8988T (cell line): ENCODE measurements at regions not wholly inside any gene's neighbourhood (a gene's known extent, or its start where the extent isn't known, plus 50 kb on each side); places are given as distances from the start of the nearest gene placed in this dataset.

ENCODE experiments used
- DNase-seq: peaks from one replicate; pipeline ENCODE4 v3.0.0; 2011

GRCh38 chr12:92528586-92528985 is 174.2 kb upstream of the PLEKHG7 start:
- DNase-seq: no peak

GRCh38 chr12:92528097-92528496 is 174.7 kb upstream of the PLEKHG7 start:
- no peak for DNase-seq

GRCh38 chr12:92524489-92524888 is 178.3 kb upstream of the PLEKHG7 start:
- DNase-seq: no peak

- DNase-seq: no peak
Observed at GRCh38 chr12:92520511-92520910, 182.3 kb upstream of the PLEKHG7 start.

- DNase-seq: no peak
Observed at GRCh38 chr12:92519284-92519683, 183.5 kb upstream of the PLEKHG7 start.

- DNase-seq: no peak
Observed at GRCh38 chr12:92518071-92518470, 184.7 kb upstream of the PLEKHG7 start.

- DNase-seq: no peak
Observed at GRCh38 chr12:92516277-92516600, 186.6 kb upstream of the PLEKHG7 start.

GRCh38 chr12:92513231-92513730 is 189.5 kb upstream of the PLEKHG7 start:
- DNase-seq: no peak

GRCh38 chr12:92511786-92512185 is 191.0 kb upstream of the PLEKHG7 start:
- DNase-seq: no peak

- DNase-seq: no peak
Observed at GRCh38 chr12:92509156-92509738, 193.5 kb upstream of the PLEKHG7 start.

- DNase-seq: no peak
Observed at GRCh38 chr12:92506891-92507290, 195.9 kb upstream of the PLEKHG7 start.

GRCh38 chr12:92506460-92506859 is 196.3 kb upstream of the PLEKHG7 start:
- DNase-seq: no peak

- DNase-seq: no peak
Observed at GRCh38 chr12:92505254-92506231, 197.2 kb upstream of the PLEKHG7 start.

GRCh38 chr12:92504594-92504981 is 198.2 kb upstream of the PLEKHG7 start:
- no peak for DNase-seq

- DNase-seq: no peak
Observed at GRCh38 chr12:92503971-92504593, 198.7 kb upstream of the PLEKHG7 start.

- DNase-seq: no peak
Observed at GRCh38 chr12:92503029-92503931, 199.5 kb upstream of the PLEKHG7 start.

- DNase-seq: no peak
Observed at GRCh38 chr12:92502417-92503028, 200.3 kb upstream of the PLEKHG7 start.

- DNase-seq: no peak
Observed at GRCh38 chr12:92496790-92497189, 206.0 kb upstream of the PLEKHG7 start.

- DNase-seq: no peak
Observed at GRCh38 chr12:92495108-92495507, 207.7 kb upstream of the PLEKHG7 start.

GRCh38 chr12:92493816-92494215 is 209.0 kb upstream of the PLEKHG7 start:
- DNase-seq: no peak

GRCh38 chr12:92492995-92493394 is 209.8 kb upstream of the PLEKHG7 start:
- DNase-seq: no peak

- DNase-seq: no peak
Observed at GRCh38 chr12:92492291-92492690, 210.5 kb upstream of the PLEKHG7 start.
